GM10248 (cell line): ENCODE measurements at regions not wholly inside any gene's neighbourhood (a gene's known extent, or its start where the extent isn't known, plus 50 kb on each side); places are given as distances from the start of the nearest gene placed in this dataset.

Experiments used
- CTCF ChIA-PET: fragments of 300-600 bp; sonication (Branson Sonifier 250); formaldehyde crosslinking; extraction: SDS; loops from one replicate; lab custom pipeline; 2021; ENCODE audit warnings: antibody characterized with exemption; lab: Yijun Ruan, JAX
- POLR2A ChIA-PET: fragments of 350-650 bp; sonication (Branson Sonifier 250); formaldehyde crosslinking; extraction: SDS; loops from one replicate; lab custom pipeline; 2020; ENCODE audit warnings: antibody characterized with exemption; lab: Yijun Ruan, JAX
- DNase-seq: peaks from one replicate; pipeline ENCODE4 v3.0.0; 2012; ENCODE audit errors: extremely low spot score
- TF ChIP-seq, protein P1 (sequence below): IDR thresholded peaks from 2 replicates; pipeline ENCODE4 v1.5.1; 2012; ENCODE audit warnings: mild to moderate bottlenecking, low read depth; ENCODE audit errors: extremely low read depth, missing control alignments, control extremely low read depth

DNA sequence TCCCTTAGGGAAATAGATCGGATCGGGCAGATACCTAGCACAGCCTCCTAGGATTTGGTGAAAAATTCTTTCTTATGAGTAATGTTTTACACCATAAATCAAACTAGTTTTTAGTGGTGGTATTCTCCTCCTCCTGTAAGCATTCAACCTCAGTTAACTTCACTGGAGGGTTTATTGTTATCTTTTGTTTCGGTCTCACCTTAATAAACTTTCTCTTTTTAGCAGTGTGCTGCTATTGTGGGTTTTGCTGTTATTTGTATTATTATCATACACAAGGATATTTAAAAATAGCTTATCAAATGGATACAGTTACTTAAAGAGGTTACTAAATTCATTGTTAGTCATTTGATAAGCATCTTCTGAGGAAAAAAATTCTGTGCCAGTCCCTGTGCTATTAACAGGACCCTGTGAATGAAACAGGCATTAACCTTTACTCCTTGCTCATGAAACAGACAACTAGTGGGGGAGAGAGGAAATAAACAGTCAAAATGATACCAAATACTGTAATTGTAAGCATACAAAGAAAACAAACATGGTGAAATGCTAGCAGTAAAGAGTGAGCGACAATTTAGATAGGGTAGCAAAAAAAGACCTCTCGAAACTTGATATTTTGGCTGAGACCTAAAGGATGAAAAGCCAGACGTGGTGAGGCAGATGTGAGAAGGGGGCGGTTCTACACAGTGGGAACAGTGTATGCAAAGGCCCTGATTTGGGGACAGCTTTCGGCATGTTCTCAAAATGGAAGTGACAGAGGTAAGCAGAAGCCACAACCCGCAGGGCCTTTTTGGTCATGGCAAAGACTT, 178.7 kb upstream of the SOX5 start:
- CTCF ChIA-PET: no interaction called here
- DNase-seq: peak; percentile 31
- TF ChIP-seq, protein P1, sequence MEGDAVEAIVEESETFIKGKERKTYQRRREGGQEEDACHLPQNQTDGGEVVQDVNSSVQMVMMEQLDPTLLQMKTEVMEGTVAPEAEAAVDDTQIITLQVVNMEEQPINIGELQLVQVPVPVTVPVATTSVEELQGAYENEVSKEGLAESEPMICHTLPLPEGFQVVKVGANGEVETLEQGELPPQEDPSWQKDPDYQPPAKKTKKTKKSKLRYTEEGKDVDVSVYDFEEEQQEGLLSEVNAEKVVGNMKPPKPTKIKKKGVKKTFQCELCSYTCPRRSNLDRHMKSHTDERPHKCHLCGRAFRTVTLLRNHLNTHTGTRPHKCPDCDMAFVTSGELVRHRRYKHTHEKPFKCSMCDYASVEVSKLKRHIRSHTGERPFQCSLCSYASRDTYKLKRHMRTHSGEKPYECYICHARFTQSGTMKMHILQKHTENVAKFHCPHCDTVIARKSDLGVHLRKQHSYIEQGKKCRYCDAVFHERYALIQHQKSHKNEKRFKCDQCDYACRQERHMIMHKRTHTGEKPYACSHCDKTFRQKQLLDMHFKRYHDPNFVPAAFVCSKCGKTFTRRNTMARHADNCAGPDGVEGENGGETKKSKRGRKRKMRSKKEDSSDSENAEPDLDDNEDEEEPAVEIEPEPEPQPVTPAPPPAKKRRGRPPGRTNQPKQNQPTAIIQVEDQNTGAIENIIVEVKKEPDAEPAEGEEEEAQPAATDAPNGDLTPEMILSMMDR: no peak
- POLR2A ChIA-PET: no interaction called here

DNA sequence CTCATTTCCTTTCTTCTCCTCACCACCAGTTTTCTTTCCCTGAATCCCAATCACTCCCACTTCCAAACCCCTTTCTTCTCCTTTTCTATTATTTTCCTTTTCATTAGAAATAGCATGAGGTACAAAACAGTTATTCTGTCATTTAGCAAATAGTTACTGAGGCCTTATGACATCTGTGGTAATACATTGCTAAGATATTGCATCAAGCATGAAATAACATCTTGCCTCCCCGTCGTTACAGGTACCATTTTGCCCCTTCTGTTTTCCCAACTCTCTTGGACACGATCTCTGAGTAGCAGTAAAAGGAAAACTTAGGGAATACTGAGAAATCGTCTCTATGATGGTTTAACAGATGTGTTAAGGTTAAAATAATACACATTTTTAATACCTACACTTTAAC, 175.8 kb upstream of the SOX5 start:
- TF ChIP-seq, protein P1: no peak
- POLR2A ChIA-PET: no interaction called here
- no peak for DNase-seq
- CTCF ChIA-PET: no interaction called here

DNA sequence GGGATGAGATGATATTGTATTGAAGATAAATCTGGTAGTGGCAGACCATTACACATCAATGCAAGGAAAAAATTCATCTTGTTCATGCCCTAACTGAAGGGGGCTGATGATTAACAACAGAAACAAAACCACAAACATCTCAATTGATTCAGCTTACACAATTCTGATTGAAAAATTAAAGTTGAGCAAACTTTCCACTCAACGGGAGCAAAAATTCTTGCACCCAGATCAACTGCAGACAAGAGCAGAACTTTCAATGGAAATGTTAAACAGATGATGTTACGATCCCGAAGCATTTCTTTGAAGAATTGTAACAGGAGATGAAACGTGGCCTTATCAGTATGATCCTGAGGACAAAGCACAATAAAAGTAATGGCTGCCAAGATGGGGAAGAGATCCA, 172.4 kb upstream of the SOX5 start:
- TF ChIP-seq, protein P1: no peak
- POLR2A ChIA-PET: no interaction called here
- no peak for DNase-seq
- CTCF ChIA-PET: interaction anchor here (1.1 kb wide), 1 partner anchor 9 kb away, joined by 3 read pairs; no protein-coding TSS in a partner anchor

DNA sequence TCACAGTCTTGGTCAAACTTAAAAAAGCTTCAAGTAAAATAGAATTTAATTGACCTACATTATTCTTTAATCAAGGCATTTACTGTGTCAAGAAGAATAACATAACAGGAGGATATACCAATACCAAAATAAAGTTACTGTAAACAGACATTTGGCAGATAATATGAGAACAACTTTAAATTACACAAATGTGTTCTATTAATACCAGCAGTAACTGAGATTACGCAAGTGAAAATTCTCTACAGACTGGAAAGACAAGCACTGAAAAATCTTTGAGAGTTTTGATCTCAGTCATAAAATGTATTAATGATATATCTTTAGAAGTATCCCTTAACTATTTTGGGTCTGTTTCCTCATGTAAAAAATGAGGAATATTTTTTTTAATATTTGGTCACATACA, 169.2 kb upstream of the SOX5 start:
- ChIA-PET CTCF (no interaction called here), POLR2A (no interaction called here)
- no peak for DNase-seq
- TF ChIP-seq, protein P1: no peak

DNA sequence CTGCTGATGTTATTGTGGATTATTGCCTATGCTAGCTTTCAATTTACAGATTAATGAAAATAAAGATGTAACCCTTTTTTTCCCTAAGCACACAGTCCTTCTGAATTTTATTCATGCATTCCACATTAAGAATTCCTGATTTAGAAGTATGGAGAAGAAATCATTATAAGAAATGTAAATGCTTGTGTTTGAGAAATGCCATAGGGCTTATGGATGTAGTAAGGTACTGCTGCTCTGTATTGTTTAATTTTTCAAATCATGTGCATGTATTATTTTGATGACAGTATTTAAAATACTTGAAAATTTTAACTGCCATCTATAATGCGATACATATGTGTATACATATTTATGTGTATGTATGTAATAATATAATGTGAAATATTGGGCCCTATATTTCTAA, 167.1 kb upstream of the SOX5 start:
- no peak for DNase-seq
- CTCF ChIA-PET: no interaction called here
- POLR2A ChIA-PET: no interaction called here
- TF ChIP-seq, protein P1: no peak

DNA sequence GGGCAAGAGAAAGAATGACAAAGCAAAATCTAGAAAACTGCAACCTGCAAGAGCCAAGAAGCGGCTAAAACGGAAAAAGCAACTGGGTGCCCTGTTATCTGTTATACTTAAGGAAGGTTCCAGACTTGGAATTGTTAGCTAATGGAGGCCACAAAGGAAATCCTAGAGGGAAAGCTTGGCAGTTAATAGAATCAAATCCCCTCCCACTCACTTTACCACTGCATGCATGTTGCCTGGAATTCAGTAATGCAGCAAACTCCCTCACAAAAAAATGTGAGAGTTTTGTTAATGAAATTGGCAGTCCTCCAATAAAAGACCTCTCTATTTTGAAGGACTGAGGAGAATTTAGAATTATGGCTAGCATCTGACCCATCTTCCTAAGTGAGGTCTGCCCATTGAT, 164.2 kb upstream of the SOX5 start:
- ChIA-PET CTCF (interaction anchor here (1.3 kb wide), 1 partner anchor 451 kb away, joined by 3 read pairs; no protein-coding TSS in a partner anchor), POLR2A (no interaction called here)
- DNase-seq: no peak
- TF ChIP-seq, protein P1: no peak
